ENCODE measurements at regions not wholly inside any gene's neighbourhood (a gene's known extent, or its start where the extent isn't known, plus 50 kb on each side); places are given as distances from the start of the nearest gene placed in this dataset.

DNA sequence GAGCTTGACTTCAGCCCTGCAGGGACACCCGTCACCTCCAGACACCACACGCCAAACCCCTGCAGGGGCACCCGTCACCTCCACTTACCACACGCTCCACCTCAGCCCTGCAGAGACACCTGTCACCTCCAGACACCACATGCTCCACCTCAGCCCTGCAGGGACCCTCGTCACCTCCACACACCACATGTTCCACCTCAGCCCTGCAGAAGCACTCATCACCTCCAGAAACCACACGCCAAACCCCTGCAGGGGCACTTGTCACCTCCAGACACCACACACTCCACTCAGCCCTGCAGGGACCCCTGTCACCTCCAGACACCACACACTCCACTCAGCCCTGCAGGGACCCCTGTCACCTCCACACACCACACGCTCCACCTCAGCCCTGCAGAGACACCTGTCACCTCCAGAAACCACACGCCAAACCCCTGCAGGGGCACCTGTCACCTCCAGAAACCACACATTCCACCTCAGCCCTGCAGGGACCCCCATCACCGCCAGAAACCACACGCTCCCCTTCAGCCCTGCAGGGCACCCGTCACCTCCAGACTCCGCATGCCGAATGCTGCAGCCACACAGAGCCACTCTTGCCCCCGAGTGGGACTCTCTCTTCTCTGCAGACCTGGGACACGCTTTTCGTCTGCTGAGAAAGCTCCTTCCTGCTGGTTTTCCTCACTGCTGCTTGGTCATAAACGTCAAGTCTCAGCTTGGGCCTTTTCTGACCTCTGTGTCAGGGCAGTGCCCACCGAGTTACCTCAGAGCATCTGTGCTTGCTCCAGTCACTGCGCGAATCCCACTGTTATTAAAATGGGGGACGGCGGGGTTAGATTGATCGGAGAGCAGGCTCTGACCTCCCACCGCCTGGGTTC, 77.5 kb upstream of the SALL3 start:
- DNase-seq (ENCODE audit: low read depth), result no peak
- TF ChIP-seq, protein P1, sequence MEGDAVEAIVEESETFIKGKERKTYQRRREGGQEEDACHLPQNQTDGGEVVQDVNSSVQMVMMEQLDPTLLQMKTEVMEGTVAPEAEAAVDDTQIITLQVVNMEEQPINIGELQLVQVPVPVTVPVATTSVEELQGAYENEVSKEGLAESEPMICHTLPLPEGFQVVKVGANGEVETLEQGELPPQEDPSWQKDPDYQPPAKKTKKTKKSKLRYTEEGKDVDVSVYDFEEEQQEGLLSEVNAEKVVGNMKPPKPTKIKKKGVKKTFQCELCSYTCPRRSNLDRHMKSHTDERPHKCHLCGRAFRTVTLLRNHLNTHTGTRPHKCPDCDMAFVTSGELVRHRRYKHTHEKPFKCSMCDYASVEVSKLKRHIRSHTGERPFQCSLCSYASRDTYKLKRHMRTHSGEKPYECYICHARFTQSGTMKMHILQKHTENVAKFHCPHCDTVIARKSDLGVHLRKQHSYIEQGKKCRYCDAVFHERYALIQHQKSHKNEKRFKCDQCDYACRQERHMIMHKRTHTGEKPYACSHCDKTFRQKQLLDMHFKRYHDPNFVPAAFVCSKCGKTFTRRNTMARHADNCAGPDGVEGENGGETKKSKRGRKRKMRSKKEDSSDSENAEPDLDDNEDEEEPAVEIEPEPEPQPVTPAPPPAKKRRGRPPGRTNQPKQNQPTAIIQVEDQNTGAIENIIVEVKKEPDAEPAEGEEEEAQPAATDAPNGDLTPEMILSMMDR (IDR thresholded peaks at IDR 0.05; ENCODE audit: insufficient read depth, low read depth, low read length), result no peak
- POLR2A ChIA-PET, result no interaction called here
- Histone ChIP-seq H3K27me3 (ENCODE audit: control insufficient read depth, insufficient read depth, low read length) (no peaks in the 10 kb centered on the region), H3K4me3 (ENCODE audit: low read depth, low read length) (no peak overlapping the region), H3K36me3 (ENCODE audit: control insufficient read depth, insufficient read depth, low read length) (no peaks in the 10 kb centered on the region)
- CTCF ChIA-PET, result no interaction called here

DNA sequence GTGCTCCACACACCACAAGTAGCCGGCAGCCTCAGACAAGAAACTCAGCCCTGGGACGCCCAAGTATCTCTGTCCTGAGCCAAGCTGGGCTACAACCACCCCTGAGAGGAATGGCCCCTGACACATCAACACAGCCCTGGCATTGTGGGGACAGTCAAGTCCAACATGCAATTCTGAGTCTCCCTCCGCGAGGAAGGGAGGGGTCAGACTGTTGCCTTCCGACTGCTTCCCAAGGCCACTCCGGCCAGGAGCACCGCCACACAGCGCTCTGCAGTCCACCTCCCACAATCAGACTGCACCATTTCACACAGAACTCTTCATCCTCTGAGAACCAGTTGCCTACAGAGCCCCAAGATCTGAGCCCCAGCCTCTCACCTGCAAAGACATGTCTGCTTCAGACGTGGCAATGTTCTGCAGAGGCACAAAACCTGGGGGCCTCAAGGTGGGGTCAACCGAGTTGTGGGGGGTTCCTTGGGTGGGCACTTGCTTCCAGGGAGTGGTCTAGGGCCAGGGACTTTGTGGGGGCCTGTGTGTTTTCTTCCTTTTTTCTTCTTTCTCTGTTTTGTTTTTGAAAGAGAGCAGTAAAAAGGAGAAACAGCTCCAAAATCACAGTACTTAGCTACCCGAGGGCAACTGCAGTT, 76.7 kb upstream of the SALL3 start:
- H3K27me3 ChIP-seq (ENCODE audit: control insufficient read depth, insufficient read depth, low read length), result no peaks in the 10 kb centered on the region
- TF ChIP-seq, protein P1 (IDR thresholded peaks at IDR 0.05; ENCODE audit: insufficient read depth, low read depth, low read length), result no peak
- no peak overlapping the region for H3K4me3 ChIP-seq (ENCODE audit: low read depth, low read length)
- ChIA-PET POLR2A (no interaction called here), CTCF (no interaction called here)
- no peak for DNase-seq (ENCODE audit: low read depth)
- no peaks in the 10 kb centered on the region for H3K36me3 ChIP-seq (ENCODE audit: control insufficient read depth, insufficient read depth, low read length)

DNA sequence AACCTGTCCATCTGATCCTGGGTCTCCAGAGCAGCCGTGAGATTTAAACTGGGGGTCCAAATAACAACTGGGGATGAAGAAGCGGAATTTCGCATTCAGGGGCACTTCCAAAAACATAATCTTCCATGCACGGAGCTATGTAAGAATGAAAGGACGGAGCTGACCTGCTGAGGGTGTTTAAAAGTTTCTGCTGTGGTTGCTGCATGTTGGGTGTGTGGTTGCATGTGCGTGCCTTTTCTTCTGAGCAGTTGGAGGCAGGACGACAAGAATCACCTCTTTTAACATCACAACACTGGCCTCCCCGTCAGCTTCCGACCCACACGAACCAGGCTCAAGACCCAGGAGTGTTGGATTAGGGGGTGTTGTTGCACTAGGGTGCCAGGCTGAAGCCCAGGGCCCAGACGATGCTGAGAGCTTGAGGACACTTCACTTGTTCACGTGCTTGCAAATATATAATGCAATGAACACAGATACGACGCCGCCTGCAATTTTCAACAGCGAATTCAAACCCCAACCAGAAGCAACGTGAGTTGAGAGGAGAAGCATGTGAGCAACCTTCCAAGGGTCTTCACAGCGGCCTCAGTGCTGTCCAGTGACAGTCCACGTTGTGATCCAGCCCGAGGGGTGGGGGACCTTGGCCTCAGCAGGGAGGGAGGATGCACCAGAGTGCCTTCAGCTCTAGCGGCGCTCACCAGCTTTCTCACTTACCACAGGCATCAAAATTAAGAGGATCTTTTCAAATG, 76.0 kb upstream of the SALL3 start:
- ChIA-PET CTCF (no interaction called here), POLR2A (no interaction called here)
- no peak for DNase-seq (ENCODE audit: low read depth)
- TF ChIP-seq, protein P1 (IDR thresholded peaks at IDR 0.05; ENCODE audit: insufficient read depth, low read depth, low read length), result no peak
- H3K27me3 ChIP-seq (ENCODE audit: control insufficient read depth, insufficient read depth, low read length), result no peaks in the 10 kb centered on the region
- H3K4me3 ChIP-seq (ENCODE audit: low read depth, low read length), result no peak overlapping the region
- no peaks in the 10 kb centered on the region for H3K36me3 ChIP-seq (ENCODE audit: control insufficient read depth, insufficient read depth, low read length)

DNA sequence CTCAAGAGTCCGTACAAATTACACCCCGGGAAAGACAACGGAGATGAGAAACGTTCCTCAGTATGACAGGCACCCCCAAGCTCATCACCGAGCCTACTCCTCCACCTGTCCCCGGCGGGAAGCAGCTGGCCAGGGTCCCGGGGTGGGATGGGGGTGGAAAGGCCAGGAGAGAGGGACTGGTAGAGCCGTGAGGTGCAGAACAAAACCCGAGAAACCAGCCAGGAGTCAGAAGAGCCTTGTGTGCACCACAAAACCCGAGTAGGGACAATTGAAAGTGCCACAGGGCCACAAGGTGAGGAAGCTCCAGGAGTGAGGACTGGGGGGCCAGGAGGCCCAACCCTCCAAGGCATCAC, 75.5 kb upstream of the SALL3 start:
- no peak for DNase-seq (ENCODE audit: low read depth)
- TF ChIP-seq, protein P1 (IDR thresholded peaks at IDR 0.05; ENCODE audit: insufficient read depth, low read depth, low read length), result no peak
- no peak overlapping the region for H3K4me3 ChIP-seq (ENCODE audit: low read depth, low read length)
- ChIA-PET POLR2A (no interaction called here), CTCF (no interaction called here)
- H3K27me3 ChIP-seq (ENCODE audit: control insufficient read depth, insufficient read depth, low read length), result no peaks in the 10 kb centered on the region
- no peaks in the 10 kb centered on the region for H3K36me3 ChIP-seq (ENCODE audit: control insufficient read depth, insufficient read depth, low read length)

DNA sequence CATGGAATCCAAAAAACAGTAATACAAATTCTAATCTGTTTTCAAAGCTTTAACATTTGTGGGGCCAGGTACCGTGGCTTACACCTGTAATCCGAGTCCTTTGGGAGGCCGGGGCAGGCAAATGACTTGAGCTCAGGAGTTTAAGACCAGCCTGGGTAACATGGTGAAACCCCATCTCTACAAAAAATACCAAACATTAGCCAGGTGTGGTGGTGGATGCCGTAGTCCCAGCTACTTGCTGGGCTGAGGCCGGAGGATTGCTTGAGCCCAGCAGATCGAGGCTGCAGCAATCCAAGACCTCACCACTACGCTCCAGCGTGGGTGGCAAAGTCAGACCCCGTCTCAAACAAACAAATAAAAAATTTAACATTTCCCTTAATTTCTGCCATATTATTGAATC, 74.3 kb upstream of the SALL3 start:
- ChIA-PET POLR2A (no interaction called here), CTCF (no interaction called here)
- H3K27me3 ChIP-seq (ENCODE audit: control insufficient read depth, insufficient read depth, low read length), result no peaks in the 10 kb centered on the region
- TF ChIP-seq, protein P1 (IDR thresholded peaks at IDR 0.05; ENCODE audit: insufficient read depth, low read depth, low read length), result no peak
- no peaks in the 10 kb centered on the region for H3K36me3 ChIP-seq (ENCODE audit: control insufficient read depth, insufficient read depth, low read length)
- no peak overlapping the region for H3K4me3 ChIP-seq (ENCODE audit: low read depth, low read length)
- no peak for DNase-seq (ENCODE audit: low read depth)
